SHP77 (cell line): ENCODE measurements at regions not wholly inside any gene's neighbourhood (a gene's known extent, or its start where the extent isn't known, plus 50 kb on each side); places are given as distances from the start of the nearest gene placed in this dataset.

ENCODE experiments used
- DNase-seq, 2 experiments: peaks; one replicate each; lab custom pipeline; 2025; lab: John Stamatoyannopoulos, UW

- no peak for DNase-seq
Observed at GRCh38 chr6:159479146-159479545, 213.9 kb downstream of the SOD2 start.

- DNase-seq, result no peak
Observed at GRCh38 chr6:159473475-159474263, 219.4 kb downstream of the SOD2 start.

GRCh38 chr6:159470397-159470796 lies 222.6 kb downstream of the SOD2 start:
- no peak for DNase-seq

GRCh38 chr6:159469443-159469842 lies 223.6 kb downstream of the SOD2 start:
- DNase-seq, result no peak

GRCh38 chr6:159468994-159469393 lies 224.0 kb downstream of the SOD2 start:
- no peak for DNase-seq

GRCh38 chr6:159467473-159468041 lies 225.5 kb downstream of the SOD2 start:
- no peak for DNase-seq

- DNase-seq, result no peak
Observed at GRCh38 chr6:159466926-159467325, 226.1 kb downstream of the SOD2 start.

- no peak for DNase-seq
Observed at GRCh38 chr6:159464816-159465215, 228.2 kb downstream of the SOD2 start.

- DNase-seq, result no peak
Observed at GRCh38 chr6:159463119-159463829, 229.8 kb downstream of the SOD2 start.

- no peak for DNase-seq
Observed at GRCh38 chr6:159462431-159462830, 230.6 kb downstream of the SOD2 start.

GRCh38 chr6:159461998-159462397 lies 231.0 kb downstream of the SOD2 start:
- no peak for DNase-seq

GRCh38 chr6:159461266-159461665 lies 231.8 kb downstream of the SOD2 start:
- no peak for DNase-seq

- no peak for DNase-seq
Observed at GRCh38 chr6:159460476-159460875, 232.6 kb downstream of the SOD2 start.

- no peak for DNase-seq
Observed at GRCh38 chr6:159456349-159456748, 236.7 kb downstream of the SOD2 start.

GRCh38 chr6:159455700-159456274 lies 237.3 kb downstream of the SOD2 start:
- no peak for DNase-seq

- DNase-seq, result no peak
Observed at GRCh38 chr6:159450815-159451465, 242.1 kb downstream of the SOD2 start.

- DNase-seq, result no peak
Observed at GRCh38 chr6:159446340-159446739, 246.7 kb downstream of the SOD2 start.

- DNase-seq, result no peak
Observed at GRCh38 chr6:159445351-159445750, 247.7 kb downstream of the SOD2 start.

GRCh38 chr6:159444056-159444760 lies 248.8 kb downstream of the SOD2 start:
- DNase-seq, result no peak

GRCh38 chr6:159443417-159443920 lies 249.6 kb downstream of the SOD2 start:
- no peak for DNase-seq

GRCh38 chr6:159441704-159441981 lies 251.4 kb downstream of the SOD2 start:
- DNase-seq, result no peak
